Keratinocyte (primary cell): ENCODE measurements at regions not wholly inside any gene's neighbourhood (a gene's known extent, or its start where the extent isn't known, plus 50 kb on each side); places are given as distances from the start of the nearest gene placed in this dataset.

ENCODE experiments used
- DNase-seq: peaks from one replicate; pipeline ENCODE4 v3.0.0-alpha.2; 2011; ENCODE audit warnings: low read depth, missing footprints, low spot score
- FAIRE-seq: peaks from 2 replicates; lab custom pipeline; 2011; peaks lifted over from hg19 to GRCh38; lab: Jason Lieb, UNC
- H2AFZ ChIP-seq: 2 replicates; pipeline ENCODE4 v1.6.0; 2012; ENCODE audit warnings: low read length, control low read depth, inconsistent platforms; ENCODE audit not compliant: control insufficient read depth
- H3K27ac ChIP-seq: 2 replicates; pipeline ENCODE4 v1.5.1; 2011; ENCODE audit warnings: low read length; ENCODE audit not compliant: control insufficient read depth, insufficient read depth
- H3K27me3 ChIP-seq: 3 replicates; pipeline ENCODE4 v1.6.0; 2011; ENCODE audit warnings: low read length; ENCODE audit not compliant: control insufficient read depth, insufficient read depth; ENCODE audit errors: extremely low read depth
- H3K36me3 ChIP-seq, 2 experiments: 2 replicates in 1 of 2; 3 replicates in 1 of 2; pipeline ENCODE4 v1.5.1; 2011; ENCODE audit warnings: low read length in 2 of 2, mild to moderate bottlenecking in 1 of 2; ENCODE audit not compliant: control insufficient read depth in 2 of 2, insufficient read depth in 2 of 2; ENCODE audit errors: extremely low read depth in 1 of 2
- H3K4me1 ChIP-seq: 3 replicates; pipeline ENCODE4 v1.5.1; 2011; ENCODE audit warnings: low read length; ENCODE audit not compliant: control insufficient read depth, insufficient read depth; ENCODE audit errors: extremely low read depth
- H3K4me2 ChIP-seq: 3 replicates; pipeline ENCODE4 v1.6.0; 2011; ENCODE audit warnings: low read depth, low read length; ENCODE audit not compliant: control insufficient read depth, insufficient read depth; ENCODE audit errors: extremely low read depth
- H3K4me3 ChIP-seq, 3 experiments: fragments of 200-600 bp in 1 of 3; sonication (generic) in 1 of 3; 2 replicates in 2 of 3; 3 replicates in 1 of 3; pipeline ENCODE4 v1.5.1; 2011 to 2016; ENCODE audit warnings: low read length in 3 of 3, mild to moderate bottlenecking in 3 of 3, control low read depth in 2 of 3, inconsistent platforms in 1 of 3, low read depth in 1 of 3, mixed read lengths in 1 of 3, mixed run types in 1 of 3, moderate library complexity in 1 of 3; ENCODE audit not compliant: control insufficient read depth in 2 of 3, insufficient read depth in 2 of 3; ENCODE audit errors: extremely low read depth in 1 of 3
- H3K79me2 ChIP-seq: 2 replicates; pipeline ENCODE4 v1.6.0; 2012; ENCODE audit warnings: low read length; ENCODE audit not compliant: control insufficient read depth, insufficient read depth
- H3K9ac ChIP-seq: 3 replicates; pipeline ENCODE4 v1.6.0; 2011; ENCODE audit warnings: low read length; ENCODE audit not compliant: control insufficient read depth, insufficient read depth; ENCODE audit errors: extremely low read depth
- H3K9me1 ChIP-seq: 3 replicates; pipeline ENCODE4 v1.6.0; 2011; ENCODE audit warnings: low read length; ENCODE audit not compliant: control insufficient read depth, insufficient read depth; ENCODE audit errors: extremely low read depth
- H3K9me3 ChIP-seq: 2 replicates; pipeline ENCODE4 v1.5.1; 2012; ENCODE audit warnings: low read depth, low read length; ENCODE audit not compliant: control insufficient read depth
- H4K20me1 ChIP-seq: 3 replicates; pipeline ENCODE4 v1.6.0; 2011; ENCODE audit warnings: low read length; ENCODE audit not compliant: control insufficient read depth, insufficient read depth; ENCODE audit errors: extremely low read depth
- EZH2 ChIP-seq: IDR thresholded peaks from one replicate; pipeline ENCODE4 v1.6.1; 2012; ENCODE audit warnings: inconsistent platforms, mild to moderate bottlenecking, low read length, moderate library complexity
- dilution Hi-C: fragments of 300-500 bp; cut with MboI; formaldehyde crosslinking; loops from one replicate; pipeline ENCODE4 v1.7.0; 2020; ENCODE audit warnings: low sequenced_read_pairs; ENCODE audit not compliant: extremely low pct_ligation_motif_present
- TF ChIP-seq, protein P1 (sequence below), 3 experiments: IDR thresholded peaks in 1 of 3; conservative IDR thresholded peaks in 1 of 3; optimal IDR thresholded peaks in 1 of 3; 2 replicates in 2 of 3; 3 replicates in 1 of 3; pipeline versions ENCODE3 to v1.5.1; 2011; ENCODE audit warnings: low read length in 3 of 3, mild to moderate bottlenecking in 3 of 3, moderate library complexity in 2 of 3, control low read depth in 1 of 3, inconsistent platforms in 1 of 3; ENCODE audit not compliant: insufficient read depth in 2 of 3; ENCODE audit errors: extremely low read depth in 1 of 3

DNA sequence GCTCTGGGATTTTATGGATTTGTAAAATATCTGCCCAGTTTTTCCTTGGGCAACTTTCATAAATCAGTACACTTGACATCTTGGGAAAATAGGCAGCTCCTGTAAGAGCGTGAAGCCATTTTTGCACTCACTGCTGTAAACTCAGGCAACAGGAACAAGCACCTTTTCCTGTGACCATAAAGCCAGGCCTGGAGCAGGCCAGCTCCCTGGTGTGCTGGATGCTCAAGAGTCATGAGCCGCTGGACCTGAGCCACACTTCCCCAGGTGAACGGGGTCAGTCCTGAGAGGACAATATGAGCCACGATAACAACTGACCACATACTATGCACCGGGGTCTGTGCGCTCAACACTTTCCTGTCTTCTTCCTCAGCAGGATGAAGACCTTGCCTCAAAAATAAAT lies 158.2 kb downstream of the NUP210 start:
- no peak for DNase-seq

DNA sequence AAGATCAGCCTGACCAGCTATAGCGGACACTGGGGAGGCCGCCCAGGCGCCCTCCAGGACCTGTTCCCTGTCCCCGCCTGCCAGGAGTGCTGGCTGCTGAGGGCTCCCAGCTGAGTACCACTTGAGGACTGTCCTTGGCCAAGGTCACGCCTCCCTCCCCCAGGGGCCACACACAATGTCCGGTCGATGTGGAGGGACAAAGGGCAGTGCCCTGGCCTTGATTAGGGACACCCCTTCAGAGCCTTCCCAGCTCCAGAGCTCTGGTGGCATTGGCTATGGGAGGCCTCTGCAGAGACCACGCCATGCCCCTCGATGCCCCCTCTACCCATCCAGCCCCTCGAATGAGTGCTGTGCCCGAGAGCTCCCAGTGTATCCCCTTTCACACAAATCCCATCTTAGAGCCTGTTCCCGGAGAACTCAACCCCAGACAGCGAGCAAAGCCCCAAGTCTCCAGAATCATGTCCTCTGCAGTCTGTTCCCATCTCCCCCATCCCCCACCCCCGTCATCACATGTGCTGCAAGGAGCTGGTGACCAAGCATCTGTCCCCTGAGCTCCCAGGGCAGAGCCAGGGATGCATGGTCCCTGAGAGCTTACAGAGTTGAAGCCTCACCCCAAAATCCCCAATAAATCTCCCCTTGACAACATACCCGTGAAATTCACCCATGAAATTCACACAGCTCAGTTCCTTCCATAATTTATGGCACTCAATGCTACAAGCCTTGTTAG lies 158.9 kb downstream of the NUP210 start:
- H3K4me2 ChIP-seq: no peak overlapping the region
- no peaks in the 10 kb centered on the region for H3K9me3 ChIP-seq
- no peak overlapping the region for H3K4me3 ChIP-seq
- FAIRE-seq (no peak), DNase-seq (no peak)
- dilution Hi-C loops: no loop called here
- peaks cover 3% of the 10 kb centered on the region for H3K27me3 ChIP-seq
- H2AFZ ChIP-seq: no peak overlapping the region
- no peak overlapping the region for H3K9ac ChIP-seq
- no peaks in the 10 kb centered on the region for H3K79me2 ChIP-seq
- TF ChIP-seq, protein P1, sequence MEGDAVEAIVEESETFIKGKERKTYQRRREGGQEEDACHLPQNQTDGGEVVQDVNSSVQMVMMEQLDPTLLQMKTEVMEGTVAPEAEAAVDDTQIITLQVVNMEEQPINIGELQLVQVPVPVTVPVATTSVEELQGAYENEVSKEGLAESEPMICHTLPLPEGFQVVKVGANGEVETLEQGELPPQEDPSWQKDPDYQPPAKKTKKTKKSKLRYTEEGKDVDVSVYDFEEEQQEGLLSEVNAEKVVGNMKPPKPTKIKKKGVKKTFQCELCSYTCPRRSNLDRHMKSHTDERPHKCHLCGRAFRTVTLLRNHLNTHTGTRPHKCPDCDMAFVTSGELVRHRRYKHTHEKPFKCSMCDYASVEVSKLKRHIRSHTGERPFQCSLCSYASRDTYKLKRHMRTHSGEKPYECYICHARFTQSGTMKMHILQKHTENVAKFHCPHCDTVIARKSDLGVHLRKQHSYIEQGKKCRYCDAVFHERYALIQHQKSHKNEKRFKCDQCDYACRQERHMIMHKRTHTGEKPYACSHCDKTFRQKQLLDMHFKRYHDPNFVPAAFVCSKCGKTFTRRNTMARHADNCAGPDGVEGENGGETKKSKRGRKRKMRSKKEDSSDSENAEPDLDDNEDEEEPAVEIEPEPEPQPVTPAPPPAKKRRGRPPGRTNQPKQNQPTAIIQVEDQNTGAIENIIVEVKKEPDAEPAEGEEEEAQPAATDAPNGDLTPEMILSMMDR (optimal IDR thresholded peaks at IDR 0.05 in 1 of 3, IDR thresholded peaks at IDR 0.05 in 1 of 3, conservative IDR thresholded peaks at IDR 0.05 in 1 of 3; ENCODE audit: extremely low read depth in 1 of 3, insufficient read depth in 2 of 3, low read length in 3 of 3): no peak
- TF ChIP-seq EZH2: no peak
- H3K9me1 ChIP-seq: no peaks in the 10 kb centered on the region
- H3K27ac ChIP-seq: no peak overlapping the region
- H3K4me1 ChIP-seq: no peaks in the 10 kb centered on the region
- no peaks in the 10 kb centered on the region for H4K20me1 ChIP-seq
- H3K36me3 ChIP-seq: no peaks in the 10 kb centered on the region

More for the DNA sequence above, 158.2 kb downstream of the NUP210 start:
- FAIRE-seq: no peak
- Histone ChIP-seq H3K9me3 (no peaks in the 10 kb centered on the region), H3K27me3 (peaks cover 3% of the 10 kb centered on the region), H3K4me3 (no peak overlapping the region), H3K9me1 (no peaks in the 10 kb centered on the region), H3K4me2 (no peak overlapping the region), H4K20me1 (no peaks in the 10 kb centered on the region), H3K9ac (no peak overlapping the region), H3K36me3 (no peaks in the 10 kb centered on the region), H2AFZ (no peak overlapping the region), H3K4me1 (no peaks in the 10 kb centered on the region), H3K79me2 (no peaks in the 10 kb centered on the region), H3K27ac (no peak overlapping the region)
- dilution Hi-C loops: no loop called here
- TF ChIP-seq EZH2: no peak
- TF ChIP-seq, protein P1 (optimal IDR thresholded peaks at IDR 0.05 in 1 of 3, IDR thresholded peaks at IDR 0.05 in 1 of 3, conservative IDR thresholded peaks at IDR 0.05 in 1 of 3; ENCODE audit: extremely low read depth in 1 of 3, insufficient read depth in 2 of 3, low read length in 3 of 3): no peak
